Cardiac muscle cell (in vitro differentiated cells and primary cell): ENCODE measurements at regions not wholly inside any gene's neighbourhood (a gene's known extent, or its start where the extent isn't known, plus 50 kb on each side); places are given as distances from the start of the nearest gene placed in this dataset.
A peak's percentile ranks its signal among the peaks of the same experiment; 100 is the strongest.

Source experiments
- DNase-seq, 2 donors: peaks; one replicate each; pipeline versions ENCODE4 v3.0.0 to v3.0.0-alpha.2; 2010 to 2017; ENCODE audit warnings: low read depth in 1 of 2, low spot score in 1 of 2
- H3K27ac ChIP-seq: fragments of 200-600 bp; sonication (generic); 2 replicates; pipeline ENCODE4 v1.5.1; 2016
- H3K27me3 ChIP-seq: fragments of 200-600 bp; sonication (generic); 2 replicates; pipeline ENCODE4 v1.6.0; 2016; ENCODE audit warnings: control low read depth
- H3K36me3 ChIP-seq: fragments of 200-600 bp; sonication (generic); 2 replicates; pipeline ENCODE4 v1.5.1; 2016; ENCODE audit warnings: control low read depth
- H3K4me1 ChIP-seq: fragments of 200-600 bp; sonication (generic); 2 replicates; pipeline ENCODE4 v1.8.1; 2017; ENCODE audit warnings: low read depth, mild to moderate bottlenecking, mixed run types
- H3K4me3 ChIP-seq: fragments of 200-600 bp; sonication (generic); 2 replicates; pipeline ENCODE4 v1.5.1; 2016; ENCODE audit warnings: mild to moderate bottlenecking
- H3K9me3 ChIP-seq: fragments of 200-600 bp; sonication (generic); 2 replicates; pipeline ENCODE4 v1.5.1; 2017; ENCODE audit warnings: low read depth, mild to moderate bottlenecking, control low read depth
- TF ChIP-seq, protein P1 (sequence below): IDR thresholded peaks from 2 replicates; pipeline ENCODE4 v1.5.1; 2012; ENCODE audit warnings: low read depth, mild to moderate bottlenecking, low read length

DNA sequence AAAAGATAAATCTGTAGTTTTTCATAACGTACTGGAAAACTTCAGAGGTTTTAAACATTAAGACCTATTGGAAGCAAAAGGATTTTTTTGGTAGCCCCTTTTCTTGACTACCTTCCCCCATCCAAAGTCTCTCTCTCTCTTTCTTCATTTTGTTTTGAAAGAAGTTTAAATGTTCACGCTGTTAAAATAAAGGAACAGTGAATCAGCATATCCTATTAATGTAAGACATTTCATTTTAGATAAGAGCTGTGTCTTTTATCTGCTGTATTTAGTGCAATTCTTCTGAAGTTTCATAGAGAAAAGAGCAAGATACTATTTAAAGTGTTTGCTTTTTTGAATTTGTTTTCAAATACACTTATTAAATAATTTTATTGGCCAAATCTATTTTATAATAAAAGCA lies 205.5 kb upstream of the POU3F3 start:
- Histone ChIP-seq H3K4me1 (no peaks in the 10 kb centered on the region), H3K36me3 (no peaks in the 10 kb centered on the region), H3K27me3 (peaks cover 2% of the 10 kb centered on the region), H3K9me3 (no peaks in the 10 kb centered on the region), H3K27ac (no peak overlapping the region), H3K4me3 (no peak overlapping the region)
- TF ChIP-seq, protein P1, sequence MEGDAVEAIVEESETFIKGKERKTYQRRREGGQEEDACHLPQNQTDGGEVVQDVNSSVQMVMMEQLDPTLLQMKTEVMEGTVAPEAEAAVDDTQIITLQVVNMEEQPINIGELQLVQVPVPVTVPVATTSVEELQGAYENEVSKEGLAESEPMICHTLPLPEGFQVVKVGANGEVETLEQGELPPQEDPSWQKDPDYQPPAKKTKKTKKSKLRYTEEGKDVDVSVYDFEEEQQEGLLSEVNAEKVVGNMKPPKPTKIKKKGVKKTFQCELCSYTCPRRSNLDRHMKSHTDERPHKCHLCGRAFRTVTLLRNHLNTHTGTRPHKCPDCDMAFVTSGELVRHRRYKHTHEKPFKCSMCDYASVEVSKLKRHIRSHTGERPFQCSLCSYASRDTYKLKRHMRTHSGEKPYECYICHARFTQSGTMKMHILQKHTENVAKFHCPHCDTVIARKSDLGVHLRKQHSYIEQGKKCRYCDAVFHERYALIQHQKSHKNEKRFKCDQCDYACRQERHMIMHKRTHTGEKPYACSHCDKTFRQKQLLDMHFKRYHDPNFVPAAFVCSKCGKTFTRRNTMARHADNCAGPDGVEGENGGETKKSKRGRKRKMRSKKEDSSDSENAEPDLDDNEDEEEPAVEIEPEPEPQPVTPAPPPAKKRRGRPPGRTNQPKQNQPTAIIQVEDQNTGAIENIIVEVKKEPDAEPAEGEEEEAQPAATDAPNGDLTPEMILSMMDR, result no peak
- no peak for DNase-seq

DNA sequence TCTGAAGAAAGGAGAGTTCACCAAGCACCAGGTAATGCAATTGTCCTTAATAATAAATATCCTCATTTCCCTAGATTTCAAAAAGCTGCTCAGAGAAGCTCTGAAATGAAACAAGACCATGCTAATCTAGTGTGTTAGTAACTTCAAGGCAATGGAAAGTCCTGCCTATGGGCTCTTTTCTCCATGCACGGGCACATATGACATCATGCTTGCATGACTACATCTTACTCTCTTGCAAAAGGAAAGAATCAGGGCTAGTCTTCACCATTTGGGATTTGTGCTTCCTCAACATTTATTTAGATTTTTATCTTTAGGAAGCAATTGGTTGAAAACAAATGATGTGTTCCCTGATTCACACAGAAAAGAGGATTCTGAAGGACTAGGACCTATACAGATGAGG lies 204.0 kb upstream of the POU3F3 start:
- Histone ChIP-seq H3K4me1 (no peaks in the 10 kb centered on the region), H3K9me3 (no peaks in the 10 kb centered on the region), H3K27me3 (peaks cover 10% of the 10 kb centered on the region), H3K36me3 (no peaks in the 10 kb centered on the region), H3K27ac (no peak overlapping the region), H3K4me3 (no peak overlapping the region)
- DNase-seq, result no peak
- TF ChIP-seq, protein P1, result no peak

DNA sequence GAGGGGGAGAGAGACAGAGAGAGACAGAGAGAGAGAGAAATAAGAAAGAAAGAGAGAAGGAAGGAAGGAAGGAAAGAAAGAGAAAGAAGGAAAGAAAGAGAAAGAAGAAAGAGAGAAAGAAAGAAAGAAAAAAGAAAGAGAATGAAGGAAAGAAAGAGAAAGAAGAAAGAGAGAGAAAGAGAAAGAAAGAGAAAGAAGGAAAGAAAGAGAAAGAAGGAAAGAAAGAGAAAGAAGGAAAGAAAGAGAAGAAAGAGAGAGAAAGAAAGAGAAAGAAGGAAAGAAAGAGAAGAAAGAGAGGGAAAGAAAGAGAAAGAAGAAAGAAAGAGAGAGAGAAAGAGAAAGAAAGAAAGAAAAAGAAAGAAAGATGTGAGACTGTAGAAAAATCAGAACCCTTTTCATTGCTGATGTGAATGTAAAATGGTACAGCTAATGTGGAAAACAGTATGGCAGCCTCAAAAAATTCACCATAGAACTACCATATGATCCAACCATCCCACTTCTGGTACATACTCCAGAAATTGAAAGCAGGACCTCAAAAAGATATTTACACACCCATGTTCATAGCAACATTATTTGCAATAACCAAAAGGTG lies 203.4 kb upstream of the POU3F3 start:
- Histone ChIP-seq H3K4me3 (no peak overlapping the region), H3K27ac (no peak overlapping the region), H3K36me3 (no peaks in the 10 kb centered on the region), H3K9me3 (no peaks in the 10 kb centered on the region), H3K27me3 (peaks cover 10% of the 10 kb centered on the region), H3K4me1 (no peaks in the 10 kb centered on the region)
- DNase-seq, result no peak
- TF ChIP-seq, protein P1, result no peak

DNA sequence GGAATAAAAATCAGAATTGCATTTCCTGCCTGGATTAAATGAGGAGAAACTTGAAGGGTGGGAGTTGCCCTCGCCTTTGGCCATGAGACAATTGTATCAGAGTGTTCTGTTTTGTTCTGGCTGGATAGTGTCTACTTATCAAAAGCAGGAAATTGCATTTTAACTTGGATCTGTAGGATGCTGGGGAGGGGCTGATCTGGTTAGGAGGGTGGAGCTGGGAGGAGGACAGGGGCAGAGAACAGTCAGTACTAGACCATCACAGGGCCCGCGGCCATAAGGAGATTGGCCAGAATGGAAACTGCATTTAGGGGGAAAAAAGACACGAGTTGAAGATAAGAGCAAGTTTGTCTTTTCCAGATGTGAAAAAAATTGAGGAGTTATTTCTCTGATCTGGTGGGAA lies 199.1 kb upstream of the POU3F3 start:
- TF ChIP-seq, protein P1, result no peak
- Histone ChIP-seq H3K27ac (no peak overlapping the region), H3K4me1 (no peaks in the 10 kb centered on the region), H3K27me3 (peaks cover 48% of the 10 kb centered on the region), H3K36me3 (no peaks in the 10 kb centered on the region), H3K4me3 (no peak overlapping the region), H3K9me3 (no peaks in the 10 kb centered on the region)
- peak in 1 of 2 donors; percentile 67 for DNase-seq

DNA sequence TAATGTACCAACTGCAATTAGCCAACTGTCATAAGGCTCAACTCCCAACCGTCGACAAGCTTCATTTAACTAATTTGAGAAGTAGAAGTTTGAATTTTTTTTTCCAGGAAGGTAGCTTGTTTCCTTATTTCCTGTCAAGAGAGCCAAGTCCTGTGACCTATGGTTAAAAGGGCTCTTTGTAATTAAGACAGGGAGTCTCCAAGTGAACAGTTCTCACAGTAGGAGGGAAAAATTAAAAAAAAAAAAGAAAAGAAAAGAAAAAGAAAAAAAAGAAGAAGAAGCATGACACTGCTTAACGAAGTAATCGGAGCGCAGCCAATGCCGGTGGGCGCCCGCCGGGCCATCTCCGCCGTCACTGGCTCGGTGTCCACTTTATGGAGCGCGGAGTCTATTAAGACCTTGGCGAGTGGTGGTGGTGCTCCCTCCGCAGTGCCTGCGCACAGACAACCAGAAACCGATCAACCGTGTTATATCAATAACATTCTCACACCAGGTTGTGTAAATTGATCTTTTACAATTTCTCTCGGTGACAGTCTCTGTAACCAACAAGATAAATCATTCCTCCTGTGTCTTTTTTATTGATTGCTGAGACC lies 197.2 kb upstream of the POU3F3 start:
- Histone ChIP-seq H3K4me1 (no peaks in the 10 kb centered on the region), H3K36me3 (no peaks in the 10 kb centered on the region), H3K27ac (no peak overlapping the region), H3K9me3 (no peaks in the 10 kb centered on the region), H3K27me3 (peaks cover 63% of the 10 kb centered on the region), H3K4me3 (no peak overlapping the region)
- DNase-seq, result no peak
- TF ChIP-seq, protein P1, result no peak
